Right ventricle myocardium inferior (tissue), 1 donor: ENCODE measurements at regions not wholly inside any gene's neighbourhood (a gene's known extent, or its start where the extent isn't known, plus 50 kb on each side); places are given as distances from the start of the nearest gene placed in this dataset.
"Not testable (repeated sequence)": the region's sequence is repeated elsewhere in the genome, so short reads cannot be mapped to it uniquely, and the experiment has no call there.

Source experiments
- ATAC-seq: fragments of 200-7000 bp; cut with Tn5 transposase; one replicate; pipeline ENCODE4 v1.9.1; 2020; ENCODE audit warnings: mild to moderate bottlenecking, moderate library complexity
- DNase-seq: peaks from one replicate; pipeline ENCODE4 v3.0.0; 2021; ENCODE audit errors: missing footprints
- intact Hi-C: fragments of 100-400 bp; cut with DNase I; formaldehyde crosslinking; loops from one replicate; pipeline ENCODE4 v1.11.0; 2022
- donor health status: DM: no; HTN: yes; CAD: no; lungs with severe emphysema.

GRCh38 chr6:11961923-11962322, 50.2 kb upstream of the HIVEP1 start:
- intact Hi-C loops = no loop called here
- no peak for ATAC-seq
- DNase-seq = no peak

GRCh38 chr6:11960909-11961779, 51.0 kb upstream of the HIVEP1 start:
- DNase-seq (no peak), ATAC-seq (no peak)
- intact Hi-C loops = no loop called here

- intact Hi-C loops = no loop called here
- DNase-seq (no peak), ATAC-seq (no peak)
Measured at GRCh38 chr6:11956781-11957180, 55.3 kb upstream of the HIVEP1 start.

GRCh38 chr6:11953641-11954040, 58.5 kb upstream of the HIVEP1 start:
- intact Hi-C loops = no loop called here
- DNase-seq (no peak), ATAC-seq (no peak)

DNA sequence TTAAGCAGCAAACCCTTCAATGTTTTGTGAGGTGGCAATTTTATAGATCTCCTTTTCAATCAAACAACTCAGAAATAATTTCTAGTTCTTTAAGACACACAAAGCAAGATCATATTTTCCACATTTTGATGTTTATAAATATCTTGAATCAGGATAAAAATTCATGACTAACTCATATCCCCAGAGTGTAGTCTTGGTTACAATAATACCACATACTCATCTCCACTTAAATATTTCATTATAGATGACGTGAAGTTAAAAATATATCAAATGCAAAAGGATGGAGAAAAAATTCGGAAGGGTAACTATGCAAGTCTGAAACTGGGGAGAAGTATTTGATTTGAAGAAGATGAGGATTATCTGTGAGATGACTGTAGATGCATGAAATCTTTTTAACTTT, 59.8 kb upstream of the HIVEP1 start:
- intact Hi-C loops = no loop called here
- ATAC-seq (no peak), DNase-seq (no peak)

DNA sequence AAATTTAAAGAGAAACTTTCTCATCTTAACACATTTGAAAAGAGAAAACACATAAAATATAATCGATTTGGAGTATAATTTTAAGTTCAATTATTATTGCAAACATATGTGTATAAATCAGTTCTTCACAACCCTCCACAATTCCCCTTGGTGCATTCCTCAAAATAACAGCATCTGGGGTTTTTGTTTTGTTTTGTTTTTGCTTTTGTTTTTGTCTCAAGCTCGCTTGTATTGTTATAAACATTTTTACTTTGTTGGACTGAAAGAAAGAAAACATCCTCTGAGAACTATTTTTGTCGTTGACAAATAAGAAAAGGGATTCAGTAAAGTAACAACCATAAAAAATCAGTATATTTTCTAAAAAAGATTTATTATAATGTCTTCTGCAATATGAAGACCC, 60.2 kb upstream of the HIVEP1 start:
- ATAC-seq (no peak), DNase-seq (no peak)
- intact Hi-C loops = no loop called here

- ATAC-seq = no peak
- no peak for DNase-seq
- intact Hi-C loops = no loop called here
Measured at GRCh38 chr6:11950109-11950508, 62.0 kb upstream of the HIVEP1 start.

DNA sequence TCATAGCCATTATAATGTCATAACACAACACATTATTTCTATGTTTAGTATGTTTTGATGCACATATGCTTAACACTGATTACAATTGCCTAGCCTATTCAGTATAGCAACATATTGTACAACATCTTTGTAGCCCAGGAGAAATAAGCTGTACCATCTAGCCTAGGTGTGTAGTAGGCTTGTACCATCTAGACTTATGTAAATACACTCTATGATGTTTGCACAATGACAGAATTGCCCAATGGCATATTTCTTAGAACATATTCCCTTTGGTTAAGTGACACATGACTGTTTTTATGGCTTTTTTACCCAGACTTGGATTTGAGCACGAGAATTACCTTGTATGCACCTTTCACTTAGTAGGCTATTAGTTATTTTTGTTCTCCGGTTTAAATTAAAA, 64.5 kb upstream of the HIVEP1 start:
- ATAC-seq (no peak), DNase-seq (no peak)
- intact Hi-C loops = no loop called here

- DNase-seq (no peak), ATAC-seq (no peak)
- intact Hi-C loops = no loop called here
Measured at GRCh38 chr6:11947063-11947462, 65.0 kb upstream of the HIVEP1 start.

- intact Hi-C loops = no loop called here
- DNase-seq (no peak), ATAC-seq (no peak)
Measured at GRCh38 chr6:11944111-11944510, 68.0 kb upstream of the HIVEP1 start.

- intact Hi-C loops = no loop called here
- no peak for ATAC-seq
Measured at GRCh38 chr6:11943060-11943459, 69.1 kb upstream of the HIVEP1 start.

DNA sequence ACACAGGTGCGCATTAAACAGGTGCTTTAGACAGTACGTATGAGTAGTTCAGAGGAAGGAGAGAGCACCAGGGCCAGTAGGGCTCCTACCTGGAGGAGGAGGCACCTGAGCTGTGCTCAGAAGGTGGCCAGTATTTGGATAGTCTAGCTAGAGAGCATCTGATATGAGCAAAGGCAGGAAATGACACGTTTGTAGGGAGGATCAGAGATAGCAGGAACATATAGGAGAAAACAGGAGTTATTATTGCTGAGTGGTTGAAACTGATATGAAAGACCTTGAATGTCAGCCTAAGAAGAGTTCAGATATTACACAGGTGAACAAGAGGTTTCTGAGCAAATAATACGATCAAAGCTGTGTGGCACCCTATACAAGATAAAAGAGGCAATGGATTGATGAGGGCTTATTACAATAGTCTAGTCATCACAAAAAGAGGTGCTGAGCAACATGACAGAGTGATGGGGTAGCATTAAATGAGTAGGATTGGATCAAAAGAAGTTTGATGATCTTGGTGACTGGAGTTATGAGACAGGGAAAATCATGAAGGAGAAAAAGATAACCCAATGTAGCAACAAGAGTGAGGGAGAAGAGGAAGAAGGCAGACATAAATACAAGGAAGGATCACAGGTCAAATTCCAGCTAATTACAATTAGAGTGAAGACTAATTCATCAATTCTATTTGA, 69.8 kb upstream of the HIVEP1 start:
- DNase-seq = no peak
- intact Hi-C loops = no loop called here
- ATAC-seq = no peak

More at GRCh38 chr6:11943060-11943459, 69.1 kb upstream of the HIVEP1 start:
- no peak for DNase-seq

GRCh38 chr6:11940532-11941166, 71.5 kb upstream of the HIVEP1 start:
- intact Hi-C loops, DNase-seq, ATAC-seq: not testable (repeated sequence)

GRCh38 chr6:11938285-11938890, 73.7 kb upstream of the HIVEP1 start:
- ATAC-seq (no peak), DNase-seq (no peak)
- intact Hi-C loops = no loop called here

GRCh38 chr6:11934638-11935037, 77.5 kb upstream of the HIVEP1 start:
- ATAC-seq (no peak), DNase-seq (no peak)
- intact Hi-C loops = no loop called here

DNA sequence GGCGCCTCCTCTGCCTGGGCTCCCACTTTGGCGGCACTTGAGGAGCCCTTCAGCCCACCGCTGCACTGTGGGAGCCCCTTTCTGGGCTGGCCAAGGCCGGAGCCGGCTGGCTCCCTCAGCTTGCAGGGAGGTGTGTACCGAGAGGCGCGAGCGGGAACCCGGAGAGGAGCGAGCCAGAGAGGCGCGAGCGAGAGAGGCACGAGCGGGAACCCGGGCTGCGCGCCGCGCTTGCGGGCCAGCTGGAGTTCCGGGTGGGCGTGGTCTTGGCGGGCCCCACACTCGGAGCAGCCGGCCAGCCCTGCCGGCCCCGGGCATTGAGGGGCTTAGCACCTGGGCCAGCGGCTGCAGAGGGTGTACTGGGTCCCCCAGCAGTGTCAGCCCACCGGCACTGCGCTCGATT, 79.2 kb upstream of the HIVEP1 start:
- intact Hi-C loops, ATAC-seq, DNase-seq: not testable (repeated sequence)

- DNase-seq (no peak), ATAC-seq (no peak)
- intact Hi-C loops = no loop called here
Measured at GRCh38 chr6:11931296-11932035, 80.6 kb upstream of the HIVEP1 start.

DNA sequence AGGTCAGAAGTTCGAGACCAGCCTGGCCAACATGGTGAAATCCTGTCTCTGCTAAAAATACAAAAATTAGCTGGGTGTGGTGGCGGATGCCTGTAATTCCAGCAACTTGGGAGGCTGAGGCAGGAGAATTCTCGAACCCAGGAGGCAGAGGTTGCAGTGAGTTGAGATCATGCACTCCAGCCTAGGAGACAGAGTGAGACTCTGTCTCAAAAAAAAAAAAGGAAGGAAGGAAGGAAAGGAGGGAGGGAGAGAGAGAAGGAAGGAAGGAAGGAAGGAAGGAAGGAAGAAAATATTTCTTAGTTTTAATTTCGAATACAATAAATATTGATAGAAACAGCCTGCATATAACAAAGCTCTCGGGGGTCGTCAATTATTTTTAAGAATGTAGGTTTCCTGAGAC, 81.3 kb upstream of the HIVEP1 start:
- DNase-seq, intact Hi-C loops, ATAC-seq: not testable (repeated sequence)

DNA sequence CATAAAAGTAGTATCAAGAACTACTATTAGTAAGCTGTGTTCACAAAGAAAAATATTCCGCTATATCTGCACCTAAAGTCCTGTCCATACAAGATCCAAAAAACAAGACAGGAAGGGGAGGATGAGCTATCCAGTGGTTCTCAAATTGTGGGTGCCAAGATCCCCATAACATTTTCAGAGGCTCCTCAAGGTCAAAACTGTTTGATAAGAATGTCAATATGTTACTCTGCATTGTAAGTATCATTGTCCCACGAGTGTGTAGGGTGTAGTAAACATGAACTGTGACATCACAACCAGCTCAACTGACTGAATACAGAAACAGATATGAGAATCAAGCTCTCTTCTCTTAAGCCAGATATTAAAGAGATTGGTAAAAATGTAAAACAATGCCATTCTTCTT, 81.9 kb upstream of the HIVEP1 start:
- no peak for DNase-seq
- intact Hi-C loops = no loop called here
- ATAC-seq = no peak
